ENCODE measurements at regions not wholly inside any gene's neighbourhood (a gene's known extent, or its start where the extent isn't known, plus 50 kb on each side); places are given as distances from the start of the nearest gene placed in this dataset.
"Not testable (repeated sequence)": the region's sequence is repeated elsewhere in the genome, so short reads cannot be mapped to it uniquely, and the experiment has no call there.

GRCh38 chr12:42708374-42708773 is 118.8 kb upstream of the PRICKLE1 start:
- H3K36me3 ChIP-seq (ENCODE audit: insufficient read depth, low read length); H3K9ac ChIP-seq (ENCODE audit: low read depth, low read length); H3K9me3 ChIP-seq (ENCODE audit: control insufficient read depth, insufficient read depth, low read length); H3K4me1 ChIP-seq (ENCODE audit: insufficient read depth, low read length): not testable (repeated sequence)

GRCh38 chr12:42707312-42708226 is 118.0 kb upstream of the PRICKLE1 start:
- Histone ChIP-seq H3K36me3 (ENCODE audit: insufficient read depth, low read length) (no peaks in the 10 kb centered on the region), H3K9me3 (ENCODE audit: control insufficient read depth, insufficient read depth, low read length) (no peaks in the 10 kb centered on the region), H3K9ac (ENCODE audit: low read depth, low read length) (no peak overlapping the region), H3K4me1 (ENCODE audit: insufficient read depth, low read length) (no peaks in the 10 kb centered on the region)

GRCh38 chr12:42706321-42706720 is 116.8 kb upstream of the PRICKLE1 start:
- no peak overlapping the region for H3K9ac ChIP-seq (ENCODE audit: low read depth, low read length)
- H3K9me3 ChIP-seq (ENCODE audit: control insufficient read depth, insufficient read depth, low read length): no peaks in the 10 kb centered on the region
- H3K36me3 ChIP-seq (ENCODE audit: insufficient read depth, low read length): no peaks in the 10 kb centered on the region
- H3K4me1 ChIP-seq (ENCODE audit: insufficient read depth, low read length): no peaks in the 10 kb centered on the region

GRCh38 chr12:42705863-42706262 is 116.3 kb upstream of the PRICKLE1 start:
- H3K9ac ChIP-seq (ENCODE audit: low read depth, low read length): no peak overlapping the region
- no peaks in the 10 kb centered on the region for H3K4me1 ChIP-seq (ENCODE audit: insufficient read depth, low read length)
- no peaks in the 10 kb centered on the region for H3K9me3 ChIP-seq (ENCODE audit: control insufficient read depth, insufficient read depth, low read length)
- no peaks in the 10 kb centered on the region for H3K36me3 ChIP-seq (ENCODE audit: insufficient read depth, low read length)

GRCh38 chr12:42704810-42705401 is 115.4 kb upstream of the PRICKLE1 start:
- Histone ChIP-seq H3K9ac (ENCODE audit: low read depth, low read length) (no peak overlapping the region), H3K9me3 (ENCODE audit: control insufficient read depth, insufficient read depth, low read length) (no peaks in the 10 kb centered on the region), H3K36me3 (ENCODE audit: insufficient read depth, low read length) (no peaks in the 10 kb centered on the region), H3K4me1 (ENCODE audit: insufficient read depth, low read length) (no peaks in the 10 kb centered on the region)

- Histone ChIP-seq H3K9ac (ENCODE audit: low read depth, low read length) (no peak overlapping the region), H3K36me3 (ENCODE audit: insufficient read depth, low read length) (no peaks in the 10 kb centered on the region), H3K4me1 (ENCODE audit: insufficient read depth, low read length) (no peaks in the 10 kb centered on the region), H3K9me3 (ENCODE audit: control insufficient read depth, insufficient read depth, low read length) (no peaks in the 10 kb centered on the region)
These were observed 114.8 kb upstream of the PRICKLE1 start for GRCh38 chr12:42704340-42704739.

GRCh38 chr12:42701084-42701483 is 111.5 kb upstream of the PRICKLE1 start:
- Histone ChIP-seq H3K4me1 (ENCODE audit: insufficient read depth, low read length) (no peaks in the 10 kb centered on the region; the same call in 1 of the 2 replicates), H3K9ac (ENCODE audit: low read depth, low read length) (no peak overlapping the region), H3K36me3 (ENCODE audit: insufficient read depth, low read length) (no peaks in the 10 kb centered on the region), H3K9me3 (ENCODE audit: control insufficient read depth, insufficient read depth, low read length) (no peaks in the 10 kb centered on the region)

- no peak overlapping the region for H3K9ac ChIP-seq (ENCODE audit: low read depth, low read length)
- no peaks in the 10 kb centered on the region for H3K36me3 ChIP-seq (ENCODE audit: insufficient read depth, low read length)
- peaks cover under 1% of the 10 kb centered on the region; the same call in 1 of the 2 replicates for H3K4me1 ChIP-seq (ENCODE audit: insufficient read depth, low read length)
- H3K9me3 ChIP-seq (ENCODE audit: control insufficient read depth, insufficient read depth, low read length): no peaks in the 10 kb centered on the region
These were observed 108.7 kb upstream of the PRICKLE1 start for GRCh38 chr12:42698213-42698612.

- H3K9ac ChIP-seq (ENCODE audit: low read depth, low read length): no peak overlapping the region
- H3K4me1 ChIP-seq (ENCODE audit: insufficient read depth, low read length): peaks cover 15% of the 10 kb centered on the region
- no peaks in the 10 kb centered on the region for H3K36me3 ChIP-seq (ENCODE audit: insufficient read depth, low read length)
- H3K9me3 ChIP-seq (ENCODE audit: control insufficient read depth, insufficient read depth, low read length): no peaks in the 10 kb centered on the region
These were observed 107.0 kb upstream of the PRICKLE1 start for GRCh38 chr12:42696406-42697149.

- no peak overlapping the region for H3K9ac ChIP-seq (ENCODE audit: low read depth, low read length)
- H3K9me3 ChIP-seq (ENCODE audit: control insufficient read depth, insufficient read depth, low read length): no peaks in the 10 kb centered on the region
- H3K4me1 ChIP-seq (ENCODE audit: insufficient read depth, low read length): peaks cover 15% of the 10 kb centered on the region
- H3K36me3 ChIP-seq (ENCODE audit: insufficient read depth, low read length): no peaks in the 10 kb centered on the region
These were observed 106.0 kb upstream of the PRICKLE1 start for GRCh38 chr12:42695490-42695995.

GRCh38 chr12:42692749-42693148 is 103.2 kb upstream of the PRICKLE1 start:
- no peak overlapping the region for H3K9ac ChIP-seq (ENCODE audit: low read depth, low read length)
- peaks cover 15% of the 10 kb centered on the region for H3K4me1 ChIP-seq (ENCODE audit: insufficient read depth, low read length)
- no peaks in the 10 kb centered on the region for H3K36me3 ChIP-seq (ENCODE audit: insufficient read depth, low read length)
- no peaks in the 10 kb centered on the region for H3K9me3 ChIP-seq (ENCODE audit: control insufficient read depth, insufficient read depth, low read length)

- Histone ChIP-seq H3K9ac (ENCODE audit: low read depth, low read length) (no peak overlapping the region), H3K36me3 (ENCODE audit: insufficient read depth, low read length) (no peaks in the 10 kb centered on the region), H3K9me3 (ENCODE audit: control insufficient read depth, insufficient read depth, low read length) (no peaks in the 10 kb centered on the region), H3K4me1 (ENCODE audit: insufficient read depth, low read length) (peaks cover 15% of the 10 kb centered on the region)
These were observed 102.5 kb upstream of the PRICKLE1 start for GRCh38 chr12:42691991-42692557.

GRCh38 chr12:42690264-42690663 is 100.7 kb upstream of the PRICKLE1 start:
- Histone ChIP-seq H3K4me1 (ENCODE audit: insufficient read depth, low read length) (peaks cover 15% of the 10 kb centered on the region), H3K36me3 (ENCODE audit: insufficient read depth, low read length) (no peaks in the 10 kb centered on the region), H3K9ac (ENCODE audit: low read depth, low read length) (no peak overlapping the region), H3K9me3 (ENCODE audit: control insufficient read depth, insufficient read depth, low read length) (no peaks in the 10 kb centered on the region; the same call in 1 of the 2 replicates)

- Histone ChIP-seq H3K36me3 (ENCODE audit: insufficient read depth, low read length) (no peaks in the 10 kb centered on the region), H3K9me3 (ENCODE audit: control insufficient read depth, insufficient read depth, low read length) (no peaks in the 10 kb centered on the region; the same call in 1 of the 2 replicates), H3K4me1 (ENCODE audit: insufficient read depth, low read length) (peaks cover 15% of the 10 kb centered on the region), H3K9ac (ENCODE audit: low read depth, low read length) (no peak overlapping the region)
These were observed 100.2 kb upstream of the PRICKLE1 start for GRCh38 chr12:42689699-42690098.
